HL-60 (cell line): ENCODE measurements at regions not wholly inside any gene's neighbourhood (a gene's known extent, or its start where the extent isn't known, plus 50 kb on each side); places are given as distances from the start of the nearest gene placed in this dataset.

Experiments
- DNase-seq, 2 experiments: peaks; one replicate each; pipeline ENCODE4 v3.0.0-alpha.2; 2010 to 2020; ENCODE audit warnings: low read depth in 1 of 2, low spot score in 1 of 2
- H3K27ac ChIP-seq: fragments of 250-450 bp; sonication (Bioruptor Pico); replicated peaks from 2 replicates; pipeline ENCODE4 v1.5.1; 2020; ENCODE audit warnings: mild to moderate bottlenecking, moderate library complexity
- H3K27me3 ChIP-seq: fragments of 250-450 bp; sonication (Bioruptor Pico); 2 replicates; pipeline ENCODE4 v1.5.1; 2021; ENCODE audit warnings: mild to moderate bottlenecking, moderate library complexity; ENCODE audit not compliant: insufficient read depth, poor library complexity, severe bottlenecking
- H3K4me3 ChIP-seq: replicated peaks from 2 replicates; pipeline ENCODE4 v1.5.1; 2011; ENCODE audit warnings: mild to moderate bottlenecking, control low read depth, low read length; ENCODE audit not compliant: insufficient read depth
- CTCF ChIP-seq: IDR thresholded peaks from one replicate; pipeline ENCODE4 v1.5.1; 2011; ENCODE audit warnings: low read length, control low read depth, inconsistent platforms; ENCODE audit not compliant: insufficient read depth
- GABPA ChIP-seq: IDR thresholded peaks from 2 replicates; pipeline ENCODE4 v1.6.1; 2012; ENCODE audit warnings: low read depth
- POLR2AphosphoS5 ChIP-seq: IDR thresholded peaks from 2 replicates; pipeline ENCODE4 v1.6.1; 2012; ENCODE audit warnings: low read depth
- SPI1 ChIP-seq: IDR thresholded peaks from 2 replicates; pipeline ENCODE4 v1.6.1; 2012; ENCODE audit warnings: low read depth, mild to moderate bottlenecking, borderline replicate concordance
- TF ChIP-seq, protein P1 (sequence below): IDR thresholded peaks from 2 replicates; pipeline ENCODE4 v1.6.1; 2012; ENCODE audit warnings: low read depth; ENCODE audit not compliant: insufficient replicate concordance

- H3K4me3 ChIP-seq = no peak overlapping the region
- TF ChIP-seq, protein P1, sequence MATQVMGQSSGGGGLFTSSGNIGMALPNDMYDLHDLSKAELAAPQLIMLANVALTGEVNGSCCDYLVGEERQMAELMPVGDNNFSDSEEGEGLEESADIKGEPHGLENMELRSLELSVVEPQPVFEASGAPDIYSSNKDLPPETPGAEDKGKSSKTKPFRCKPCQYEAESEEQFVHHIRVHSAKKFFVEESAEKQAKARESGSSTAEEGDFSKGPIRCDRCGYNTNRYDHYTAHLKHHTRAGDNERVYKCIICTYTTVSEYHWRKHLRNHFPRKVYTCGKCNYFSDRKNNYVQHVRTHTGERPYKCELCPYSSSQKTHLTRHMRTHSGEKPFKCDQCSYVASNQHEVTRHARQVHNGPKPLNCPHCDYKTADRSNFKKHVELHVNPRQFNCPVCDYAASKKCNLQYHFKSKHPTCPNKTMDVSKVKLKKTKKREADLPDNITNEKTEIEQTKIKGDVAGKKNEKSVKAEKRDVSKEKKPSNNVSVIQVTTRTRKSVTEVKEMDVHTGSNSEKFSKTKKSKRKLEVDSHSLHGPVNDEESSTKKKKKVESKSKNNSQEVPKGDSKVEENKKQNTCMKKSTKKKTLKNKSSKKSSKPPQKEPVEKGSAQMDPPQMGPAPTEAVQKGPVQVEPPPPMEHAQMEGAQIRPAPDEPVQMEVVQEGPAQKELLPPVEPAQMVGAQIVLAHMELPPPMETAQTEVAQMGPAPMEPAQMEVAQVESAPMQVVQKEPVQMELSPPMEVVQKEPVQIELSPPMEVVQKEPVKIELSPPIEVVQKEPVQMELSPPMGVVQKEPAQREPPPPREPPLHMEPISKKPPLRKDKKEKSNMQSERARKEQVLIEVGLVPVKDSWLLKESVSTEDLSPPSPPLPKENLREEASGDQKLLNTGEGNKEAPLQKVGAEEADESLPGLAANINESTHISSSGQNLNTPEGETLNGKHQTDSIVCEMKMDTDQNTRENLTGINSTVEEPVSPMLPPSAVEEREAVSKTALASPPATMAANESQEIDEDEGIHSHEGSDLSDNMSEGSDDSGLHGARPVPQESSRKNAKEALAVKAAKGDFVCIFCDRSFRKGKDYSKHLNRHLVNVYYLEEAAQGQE = no peak
- TF ChIP-seq CTCF = no peak
- no peak for TF ChIP-seq SPI1
- TF ChIP-seq POLR2AphosphoS5 = no peak
- no peak for TF ChIP-seq GABPA
- no peak overlapping the region for H3K27ac ChIP-seq
- no peak for DNase-seq
- no peaks in the 10 kb centered on the region for H3K27me3 ChIP-seq
Observed at GRCh38 chr17:6343736-6344135, 91.2 kb downstream of the AIPL1 start.

GRCh38 chr17:6343191-6343590 lies 91.7 kb downstream of the AIPL1 start:
- DNase-seq = no peak
- H3K27ac ChIP-seq = no peak overlapping the region
- TF ChIP-seq CTCF (no peak), SPI1 (no peak), GABPA (no peak), POLR2AphosphoS5 (no peak)
- TF ChIP-seq, protein P1 = no peak
- no peak overlapping the region for H3K4me3 ChIP-seq
- no peaks in the 10 kb centered on the region for H3K27me3 ChIP-seq

DNA sequence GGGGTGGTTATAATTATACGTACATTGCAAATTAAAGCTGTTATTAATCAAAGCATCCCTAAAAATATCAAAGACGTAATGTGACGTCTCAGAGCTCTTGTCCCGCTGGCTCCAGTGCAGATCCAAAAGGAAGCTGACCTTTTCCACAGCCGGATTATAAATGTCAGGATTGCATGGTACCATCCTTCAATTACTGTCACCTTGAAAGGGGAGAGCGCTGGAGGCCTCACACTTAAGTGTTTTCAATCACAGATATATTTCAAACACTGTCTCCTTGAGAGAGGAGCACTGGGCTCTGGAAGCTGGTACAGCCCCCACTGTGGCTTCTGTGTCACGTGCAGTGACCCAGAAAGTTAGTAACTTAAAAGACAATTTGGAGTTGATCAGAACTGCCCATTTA lies 94.2 kb downstream of the AIPL1 start:
- DNase-seq = no peak
- Histone ChIP-seq H3K27me3 (no peaks in the 10 kb centered on the region), H3K27ac (no peak overlapping the region), H3K4me3 (no peak overlapping the region)
- TF ChIP-seq SPI1 (no peak), CTCF (no peak), GABPA (no peak), POLR2AphosphoS5 (no peak)
- TF ChIP-seq, protein P1 = no peak
